HG02642 (cell line): ENCODE measurements at regions not wholly inside any gene's neighbourhood (a gene's known extent, or its start where the extent isn't known, plus 50 kb on each side); places are given as distances from the start of the nearest gene placed in this dataset.

Experiments
- ATAC-seq: cut with Tn5 transposase; IDR thresholded peaks from one replicate; pipeline ENCODE4 v1.9.1; 2021; ENCODE audit warnings: mild to moderate bottlenecking; ENCODE audit not compliant: unreplicated experiment, poor library complexity

DNA sequence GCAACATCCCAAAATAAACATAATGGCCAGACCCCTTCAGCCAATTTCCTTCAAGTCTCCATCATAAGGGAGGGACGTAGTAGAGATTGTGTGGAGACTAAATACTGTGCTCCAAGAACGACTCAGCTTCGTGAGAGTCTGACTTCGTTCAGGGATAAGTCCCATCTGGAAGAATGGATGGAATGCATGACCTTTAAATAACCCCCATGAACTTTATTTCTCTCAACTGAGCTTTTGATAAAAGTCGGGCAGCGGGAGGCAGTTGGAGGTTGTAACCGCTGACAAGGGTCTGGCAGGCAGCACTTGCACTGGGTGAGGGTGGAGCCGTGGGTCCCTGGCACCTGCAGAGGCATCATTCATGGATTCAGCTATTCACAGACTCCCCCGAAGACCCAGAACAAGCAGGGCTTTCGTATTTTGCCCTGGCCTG is 115.9 kb downstream of the ZFP36L2 start:
- ATAC-seq = no peak

DNA sequence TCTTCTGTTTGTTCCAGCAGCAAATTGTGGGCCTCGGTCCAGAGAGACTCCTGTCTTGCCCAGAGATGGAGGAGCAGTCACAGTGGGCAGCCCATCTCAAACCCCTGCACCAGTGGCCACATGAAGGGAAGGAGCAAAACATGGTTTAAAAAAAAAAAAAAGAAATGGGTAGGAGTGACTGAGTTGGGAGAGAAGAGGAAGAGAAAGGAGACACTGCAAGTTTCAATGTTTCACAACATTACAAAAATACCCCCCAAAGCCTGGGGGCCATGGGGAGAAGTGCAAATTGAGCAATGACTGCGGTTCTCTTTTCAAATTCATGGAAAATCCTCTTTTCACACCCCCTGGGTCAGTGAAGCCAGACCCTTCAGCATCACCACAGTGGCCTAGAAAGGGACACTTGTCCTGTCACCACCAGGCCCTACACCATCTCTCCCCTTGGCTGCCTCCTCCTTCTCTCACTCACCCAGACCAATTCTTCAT is 117.1 kb downstream of the ZFP36L2 start:
- no peak for ATAC-seq

DNA sequence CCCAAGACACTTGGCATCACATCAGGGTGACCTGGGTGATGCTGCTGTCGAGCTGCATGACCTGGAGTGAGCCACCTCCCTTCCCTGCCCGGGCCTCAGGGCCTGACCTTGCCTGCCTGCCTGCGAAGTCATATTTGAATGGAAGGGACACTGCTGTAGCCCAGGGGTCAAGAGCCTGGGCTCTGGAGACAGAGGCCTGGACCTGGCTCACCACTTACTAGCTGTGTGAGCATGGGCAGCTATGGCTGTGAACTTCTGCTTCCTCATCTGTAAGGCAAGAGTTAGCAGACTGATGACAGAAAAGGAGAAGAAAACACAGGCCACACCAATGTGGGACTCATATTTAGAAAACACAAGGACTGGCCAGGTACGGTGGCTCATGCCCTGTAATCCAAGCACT is 118.7 kb downstream of the ZFP36L2 start:
- no peak for ATAC-seq

DNA sequence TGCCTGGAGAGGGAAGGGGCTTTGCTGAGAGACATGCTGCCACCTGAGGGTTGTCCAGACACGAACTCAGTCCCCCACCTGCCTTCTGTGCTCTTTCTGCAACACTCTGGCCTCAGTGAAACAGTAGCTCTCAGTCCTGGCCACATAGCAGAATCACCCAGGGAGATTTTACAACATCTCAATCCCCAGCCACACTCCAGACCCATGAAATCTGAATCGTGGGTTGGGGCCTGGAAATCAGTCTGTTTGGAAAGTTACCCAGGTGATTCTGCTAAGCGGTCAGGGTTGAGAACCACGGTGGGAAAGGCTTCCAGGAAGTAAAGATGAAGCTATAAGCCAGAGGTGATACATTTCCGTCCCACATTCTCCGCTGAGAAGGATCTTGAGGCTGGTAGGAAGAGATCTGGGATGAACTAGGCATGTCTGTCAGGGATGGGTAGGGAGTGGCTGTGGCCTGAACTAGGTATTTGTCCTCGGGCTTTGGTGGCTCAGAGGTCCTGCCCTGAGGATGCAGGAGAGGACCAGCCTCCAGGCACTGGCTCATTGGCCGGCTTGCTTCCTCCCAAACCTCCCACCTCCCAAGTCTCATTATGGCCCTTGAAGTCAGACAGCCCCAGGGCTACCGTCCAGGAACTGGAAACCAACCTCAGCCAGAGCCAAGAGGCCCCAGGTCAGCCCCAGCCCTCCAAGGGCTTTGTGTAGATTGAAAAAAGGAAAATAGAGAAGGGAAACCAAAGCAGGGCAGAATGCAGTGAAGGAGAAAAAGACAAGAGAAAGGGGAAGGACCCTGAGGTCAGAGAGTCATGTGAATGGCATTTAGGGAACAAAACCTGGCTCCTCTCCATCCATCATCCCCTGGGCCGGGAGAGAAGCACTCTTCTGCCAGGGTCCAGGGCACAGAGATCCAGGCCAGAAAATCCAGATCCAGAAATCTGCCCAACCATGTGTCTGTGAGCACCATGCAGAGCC is 119.6 kb downstream of the ZFP36L2 start:
- ATAC-seq = no peak

DNA sequence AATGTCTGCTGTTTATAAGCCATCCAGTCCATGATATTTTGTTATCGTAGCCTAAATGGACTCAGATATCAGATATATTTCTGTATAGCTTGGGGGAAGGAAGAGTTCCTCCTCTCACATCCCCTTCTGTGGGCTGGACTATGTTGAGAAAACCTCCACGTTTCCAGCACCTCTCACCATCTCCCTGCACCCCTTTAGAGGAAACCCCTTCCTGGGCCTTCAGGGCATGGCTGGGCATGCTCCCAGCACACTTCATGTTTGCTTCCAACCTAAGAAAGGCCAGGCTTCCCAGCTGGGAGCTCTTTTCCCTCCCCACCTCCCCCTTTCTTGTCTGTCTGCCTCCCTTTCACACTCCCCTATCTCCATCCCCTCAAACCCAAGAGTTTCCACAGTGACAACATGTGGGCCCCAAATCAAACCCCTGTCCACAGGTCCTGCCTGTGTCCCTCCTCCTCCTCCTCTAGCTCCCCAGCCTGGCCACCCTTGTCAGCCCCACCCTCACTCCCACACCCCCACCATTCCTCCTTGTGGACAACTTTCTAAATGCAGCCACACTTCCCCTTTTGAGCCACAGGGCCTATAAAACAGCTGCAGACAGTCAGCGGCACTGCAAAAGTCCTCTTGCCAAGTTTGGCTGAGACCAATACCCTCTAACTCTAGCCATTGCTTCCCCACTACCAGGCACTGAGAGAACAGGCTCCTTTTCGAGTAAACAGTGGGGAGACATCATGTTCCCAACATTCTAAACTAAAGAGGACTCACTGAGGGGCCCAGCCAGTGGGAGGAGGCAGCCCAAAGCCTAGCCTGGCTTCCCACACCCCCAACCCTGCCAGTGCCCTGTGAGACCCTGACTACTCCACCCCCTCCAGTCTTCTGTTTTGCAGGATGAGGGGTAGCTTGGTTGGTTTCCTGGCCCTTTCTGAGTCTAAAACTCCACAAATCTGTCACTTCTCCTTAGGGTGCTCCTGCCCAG is 120.5 kb downstream of the ZFP36L2 start:
- ATAC-seq = peak; percentile 49

DNA sequence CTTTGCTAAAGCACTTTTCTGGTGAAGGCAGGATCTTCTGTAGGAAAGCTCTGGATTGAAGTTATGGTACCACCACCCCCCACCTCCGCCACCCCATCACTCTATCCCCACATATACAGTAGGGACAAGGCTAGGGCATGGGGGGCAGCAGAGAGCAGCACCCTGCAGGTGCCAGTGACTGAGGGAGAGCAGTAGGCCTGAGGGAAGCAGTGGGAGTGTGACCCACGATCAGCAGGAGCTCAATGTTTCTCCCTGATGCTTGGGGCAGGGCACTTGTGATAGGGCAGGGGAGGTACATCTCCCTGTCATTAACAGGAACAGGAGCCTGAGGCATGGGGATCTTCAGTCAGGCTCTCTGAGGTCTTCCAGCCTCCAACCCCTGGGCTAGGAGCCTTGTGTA is 121.6 kb downstream of the ZFP36L2 start:
- ATAC-seq = no peak

DNA sequence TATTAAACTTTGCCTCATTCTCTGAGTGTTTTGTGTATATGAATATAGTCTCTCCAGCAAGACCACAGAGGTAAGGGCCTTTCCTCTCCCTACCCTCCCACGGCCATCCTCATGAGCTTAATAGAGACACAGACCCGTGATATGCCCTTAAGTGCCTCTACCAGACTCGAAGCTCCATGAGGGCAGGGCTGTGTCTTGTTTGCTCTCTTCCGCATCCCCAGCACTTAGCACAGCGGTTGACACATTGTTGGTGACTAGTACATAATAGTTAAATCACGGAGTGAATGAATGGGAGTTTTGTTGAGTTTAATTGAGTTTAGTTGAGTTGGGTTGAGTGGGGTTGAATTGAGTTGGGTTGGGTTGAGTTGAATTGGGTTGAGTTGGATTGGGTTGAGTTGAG is 122.3 kb downstream of the ZFP36L2 start:
- no peak for ATAC-seq

DNA sequence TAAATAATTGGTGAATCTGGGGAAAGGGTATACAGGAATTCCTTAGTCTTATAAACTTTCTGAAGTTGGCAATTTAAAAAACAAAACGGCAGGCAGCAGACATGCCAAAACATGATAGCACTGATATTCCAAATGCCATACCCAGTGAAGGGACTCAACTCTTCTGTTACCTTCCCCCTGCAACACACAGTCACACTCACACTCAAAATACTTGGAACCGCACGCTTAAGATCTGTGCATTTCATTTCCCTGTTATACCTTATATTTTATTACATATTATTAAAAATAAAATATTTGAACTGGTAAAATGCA is 123.4 kb downstream of the ZFP36L2 start:
- ATAC-seq = no peak

DNA sequence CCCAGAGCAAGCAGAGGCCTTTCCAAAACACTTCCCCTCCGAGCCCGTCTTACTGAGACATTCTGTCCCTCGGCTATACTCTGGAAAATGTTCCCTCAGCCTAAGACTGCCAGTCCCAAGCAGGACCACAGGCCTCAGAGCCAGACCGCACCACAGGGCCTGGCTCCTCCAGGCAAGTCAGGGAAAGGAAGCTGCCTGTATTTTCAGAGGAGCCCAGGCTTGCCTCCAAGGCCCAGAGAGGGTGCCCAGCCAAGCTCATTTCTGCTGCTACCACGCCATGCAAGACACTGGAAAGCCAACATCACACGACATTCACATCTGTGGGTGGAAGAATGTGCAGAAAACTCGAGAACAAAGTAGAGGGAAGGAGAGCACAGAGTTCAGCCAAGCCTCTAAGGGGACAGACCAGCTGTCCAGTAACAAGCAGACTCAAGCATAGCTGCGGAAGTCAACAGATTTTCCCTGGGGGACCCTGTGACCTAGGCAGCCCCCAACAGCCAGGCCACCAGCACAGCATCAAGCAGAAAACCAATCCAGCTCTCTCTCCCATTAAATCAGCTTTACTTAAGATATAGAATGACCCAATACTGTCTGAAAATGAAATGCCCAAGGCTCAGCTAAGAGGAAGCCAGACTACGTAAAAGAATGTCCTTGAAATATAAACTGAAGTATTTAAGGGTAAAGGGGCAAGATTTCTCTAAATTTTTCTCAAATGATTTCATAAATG is 123.9 kb downstream of the ZFP36L2 start:
- no peak for ATAC-seq

DNA sequence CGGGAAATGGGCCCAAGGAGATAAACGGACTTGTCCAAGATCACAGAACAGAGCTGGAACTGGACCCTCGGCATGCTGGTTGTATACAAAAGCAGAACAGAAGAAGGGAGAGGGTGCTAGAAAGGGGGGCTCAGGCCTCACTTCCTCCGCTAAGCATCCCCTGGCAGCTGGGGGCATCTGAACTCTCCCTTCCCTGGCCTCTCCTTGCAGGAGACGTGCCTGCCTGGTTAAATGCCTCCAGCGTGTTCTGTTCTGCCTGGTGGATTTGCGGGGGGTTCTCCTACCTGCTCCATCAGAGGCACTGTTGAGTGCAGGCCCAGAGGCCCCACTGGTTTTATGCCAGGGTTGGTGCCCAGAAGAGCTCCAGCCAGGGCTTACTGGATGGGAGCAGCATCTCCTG is 124.7 kb downstream of the ZFP36L2 start:
- no peak for ATAC-seq

DNA sequence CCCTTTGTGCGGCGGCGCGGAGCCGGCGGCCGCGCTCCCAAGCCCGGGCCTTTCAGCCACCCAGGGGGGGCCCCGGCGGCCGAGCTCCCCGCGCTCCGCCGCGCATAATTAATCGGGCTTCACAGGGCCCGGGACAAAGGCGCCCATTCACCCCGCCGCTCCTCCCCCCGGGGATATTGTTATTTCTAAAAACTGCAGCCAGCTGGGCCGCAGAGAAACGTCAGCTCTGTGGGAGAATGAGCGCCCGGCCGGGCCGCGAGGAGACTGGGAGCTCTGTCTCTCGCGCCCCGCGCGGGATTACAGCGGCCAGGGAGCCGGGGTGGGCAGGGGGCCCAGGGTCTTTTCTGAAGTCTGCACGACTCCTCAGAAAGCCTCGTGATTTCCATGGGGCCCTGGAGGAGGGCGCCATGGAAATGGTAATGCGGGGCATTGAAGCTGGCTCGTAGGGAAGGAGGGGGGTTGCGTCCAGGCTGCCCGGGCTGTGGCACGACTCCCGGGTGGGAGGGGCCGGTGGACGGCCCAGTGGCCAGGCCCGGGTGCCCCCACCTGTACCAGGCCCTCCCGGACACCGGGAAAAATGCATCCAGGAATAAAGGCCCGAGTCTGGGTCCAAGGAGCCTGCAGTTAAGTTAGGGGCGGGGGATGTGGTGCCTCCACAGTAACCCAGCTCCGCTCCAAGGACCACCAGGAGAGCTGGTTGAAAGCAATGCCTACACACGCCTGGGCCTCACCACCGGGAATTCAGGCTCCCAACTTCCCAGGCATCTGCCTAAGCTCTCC is 125.3 kb downstream of the ZFP36L2 start:
- no peak for ATAC-seq

DNA sequence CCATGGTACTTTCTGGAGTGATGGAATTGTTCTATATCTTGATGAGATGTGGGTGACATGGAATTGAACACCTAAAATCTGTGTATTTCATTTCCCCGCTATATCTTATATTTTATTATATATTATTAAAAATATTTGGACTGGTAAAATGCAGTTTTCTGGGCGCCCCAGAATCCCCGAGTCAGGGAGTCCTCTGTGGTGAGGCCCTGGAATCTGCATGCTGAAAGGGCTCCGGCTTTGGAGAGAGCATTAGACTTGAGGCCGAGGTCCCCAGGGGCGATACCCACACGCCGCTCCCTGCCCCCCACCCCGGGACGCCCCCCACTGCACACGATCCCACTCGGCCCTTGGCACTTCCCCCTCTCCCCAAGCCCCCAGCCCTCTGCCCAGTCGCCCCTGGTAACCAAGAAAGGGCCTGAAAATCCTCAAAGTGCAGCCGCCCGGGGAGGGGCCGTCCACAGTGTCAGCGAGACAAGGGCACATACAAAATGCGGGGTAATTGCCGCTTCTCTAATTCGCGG is 126.0 kb downstream of the ZFP36L2 start:
- ATAC-seq = no peak

DNA sequence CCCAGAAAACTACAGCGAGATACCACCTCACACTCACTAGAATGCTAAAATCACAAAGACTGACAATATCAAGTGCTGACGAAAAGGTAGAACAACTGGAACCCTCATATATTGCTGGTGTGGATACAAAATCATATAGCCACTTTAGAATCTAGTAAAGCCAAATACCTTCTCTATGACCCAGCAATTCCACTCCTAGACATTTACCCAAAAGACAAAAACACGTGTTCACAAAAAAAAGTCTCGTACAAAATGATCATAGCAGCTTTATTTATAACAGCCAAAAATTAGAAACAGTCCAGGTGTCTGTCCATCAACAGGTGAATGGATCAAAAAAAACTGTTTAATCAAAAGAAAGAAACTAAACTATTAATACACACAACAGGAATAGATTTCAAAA is 126.6 kb downstream of the ZFP36L2 start:
- ATAC-seq = no peak

DNA sequence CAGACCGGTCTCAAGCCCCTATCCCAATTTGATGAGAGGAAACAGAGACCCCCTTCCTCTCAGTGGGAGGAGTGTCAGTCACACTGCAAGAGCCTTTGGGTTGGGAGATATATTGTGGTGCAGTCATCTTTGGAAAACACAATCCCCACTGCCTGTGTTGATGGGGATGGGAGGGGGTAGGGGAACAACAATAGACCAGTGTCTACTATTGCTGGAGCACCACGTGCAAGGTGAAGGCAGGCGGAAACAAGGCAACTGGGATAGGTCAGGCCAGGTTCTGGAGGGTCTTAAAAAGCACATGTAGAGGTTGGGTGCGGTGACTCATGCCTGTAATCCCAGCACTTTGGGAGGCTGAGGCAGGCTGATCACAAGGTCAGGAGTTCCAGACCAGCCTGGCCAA is 127.9 kb downstream of the ZFP36L2 start:
- ATAC-seq = no peak

DNA sequence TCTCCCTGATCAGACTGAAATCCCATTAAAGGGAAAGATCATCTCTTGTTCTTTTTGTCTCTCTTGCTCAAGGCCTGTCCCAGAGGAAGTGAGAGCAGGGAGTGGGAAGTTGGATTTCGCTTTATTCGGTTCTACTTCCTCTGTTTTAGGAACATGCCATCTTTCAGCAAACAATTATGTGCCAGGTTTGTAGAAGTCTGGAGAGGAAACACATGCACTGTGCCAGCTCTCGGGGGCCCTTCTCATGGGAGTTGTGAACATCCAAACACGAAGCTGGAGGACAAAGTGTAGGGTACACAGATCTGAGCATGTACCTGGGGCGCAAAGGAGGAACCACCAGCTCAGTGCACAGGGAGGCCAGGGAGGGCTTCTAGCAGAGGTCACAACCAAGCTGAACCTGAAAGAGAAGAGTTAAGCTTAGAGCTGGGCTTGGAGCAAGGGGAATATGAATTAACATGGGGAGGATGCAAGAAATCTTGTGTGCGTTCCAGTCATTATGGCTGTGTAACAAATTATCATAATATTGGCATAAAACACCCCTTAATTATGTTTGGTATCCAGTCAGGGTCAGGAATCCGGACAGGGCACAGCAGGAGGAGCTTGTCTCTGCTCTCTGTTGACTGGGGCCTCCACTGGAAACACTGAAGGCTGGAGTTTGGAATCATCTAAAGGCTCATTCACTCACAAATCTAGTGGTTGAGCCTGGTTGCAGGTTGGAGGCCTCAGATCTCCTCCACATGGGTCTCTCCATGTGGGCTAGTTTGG is 128.6 kb downstream of the ZFP36L2 start:
- ATAC-seq = no peak

DNA sequence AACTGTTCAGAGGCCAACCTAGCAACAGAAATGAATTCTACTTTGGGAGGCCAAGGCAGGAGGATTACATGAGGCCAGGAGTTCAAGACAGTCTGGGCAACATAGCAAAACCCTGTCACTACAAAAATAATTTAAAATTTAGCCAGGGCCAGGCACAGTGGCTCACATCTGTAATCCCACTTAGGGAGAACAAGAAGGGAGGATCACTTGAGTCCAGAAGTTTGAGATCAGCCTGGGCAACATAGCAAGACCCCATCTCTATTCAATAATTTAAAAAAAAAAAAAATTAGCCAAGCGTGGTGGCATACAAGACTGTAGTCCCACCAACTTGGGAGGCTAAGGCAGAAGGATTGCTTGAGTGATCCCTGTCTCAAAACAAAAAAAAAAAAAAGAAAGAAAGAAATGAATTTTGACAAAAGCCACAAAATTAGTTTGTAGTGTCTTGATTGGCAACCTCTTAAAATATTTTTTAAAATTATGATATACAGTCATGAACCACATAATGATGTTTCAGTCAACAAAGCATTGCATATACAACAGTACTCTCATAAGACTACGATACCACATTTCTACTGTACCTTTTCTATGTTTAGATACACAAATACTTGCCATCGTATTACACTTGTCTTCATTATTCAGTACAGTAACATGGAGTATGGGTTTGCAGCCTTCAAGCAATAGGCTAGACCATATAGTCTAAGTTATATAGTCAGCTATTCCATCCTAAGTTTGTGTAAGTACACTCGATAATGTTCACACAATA is 130.7 kb downstream of the ZFP36L2 start:
- ATAC-seq = no peak

DNA sequence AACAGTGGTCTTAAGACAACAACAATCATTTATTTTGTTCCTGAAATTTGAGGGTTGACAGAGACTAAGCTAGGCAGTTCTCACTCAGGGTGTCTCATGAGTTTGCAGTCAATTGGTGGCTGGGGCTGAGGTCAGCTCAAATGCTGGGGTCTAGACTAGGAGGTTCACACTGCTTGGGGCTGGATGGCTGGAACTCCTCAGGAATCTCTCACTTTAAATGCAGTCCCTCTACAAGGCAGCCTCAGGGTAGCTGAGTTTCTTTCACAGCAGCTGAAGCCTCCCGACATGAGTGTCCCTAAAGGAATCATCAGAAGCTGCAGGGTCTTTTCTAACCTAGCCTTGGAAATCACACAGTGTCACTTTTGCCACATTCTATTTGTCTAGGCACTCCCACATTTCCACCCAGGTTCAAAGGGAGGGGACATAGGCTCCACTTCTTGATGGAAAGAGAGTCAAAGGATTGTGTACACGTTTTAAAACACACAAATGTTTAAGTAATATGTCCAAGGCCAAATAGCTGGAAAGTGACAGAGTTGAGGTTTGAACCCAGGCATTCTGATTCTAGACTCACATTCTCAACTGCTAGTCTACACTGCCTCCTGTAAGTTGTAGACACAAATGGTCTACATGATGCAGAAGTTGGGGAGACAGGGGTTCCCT is 133.8 kb downstream of the ZFP36L2 start:
- ATAC-seq = no peak
